ENCODE measurements at regions not wholly inside any gene's neighbourhood (a gene's known extent, or its start where the extent isn't known, plus 50 kb on each side); places are given as distances from the start of the nearest gene placed in this dataset.

- no peaks in the 10 kb centered on the region for H3K27me3 ChIP-seq (ENCODE audit: control insufficient read depth, extremely low read depth, insufficient read depth, low read length)
- no peaks in the 10 kb centered on the region for H3K79me2 ChIP-seq (ENCODE audit: control insufficient read depth, insufficient read depth, low read length)
- TF ChIP-seq EZH2 (IDR thresholded peaks at IDR 0.05; ENCODE audit: low read length) (no peak), CTCF (optimal IDR thresholded peaks at IDR 0.05 in 1 of 3, IDR thresholded peaks at IDR 0.05 in 1 of 3, conservative IDR thresholded peaks at IDR 0.05 in 1 of 3; ENCODE audit: extremely low read depth in 1 of 3, insufficient read depth in 2 of 3, low read length in 3 of 3) (no peak)
- H3K9me3 ChIP-seq (ENCODE audit: control insufficient read depth, low read depth, low read length): peaks cover 2% of the 10 kb centered on the region
- H3K4me2 ChIP-seq (ENCODE audit: control insufficient read depth, extremely low read depth, insufficient read depth, low read depth, low read length): no peak overlapping the region
- no peaks in the 10 kb centered on the region for H3K4me1 ChIP-seq (ENCODE audit: control insufficient read depth, extremely low read depth, insufficient read depth, low read length)
- no peak overlapping the region for H2AFZ ChIP-seq (ENCODE audit: control insufficient read depth, low read length)
- H3K9ac ChIP-seq (ENCODE audit: control insufficient read depth, extremely low read depth, insufficient read depth, low read length): no peak overlapping the region
- FAIRE-seq (no peak), DNase-seq (ENCODE audit: low read depth, low spot score) (no peak)
- no peaks in the 10 kb centered on the region for H3K9me1 ChIP-seq (ENCODE audit: control insufficient read depth, extremely low read depth, insufficient read depth, low read length)
- no peak overlapping the region for H3K27ac ChIP-seq (ENCODE audit: control insufficient read depth, insufficient read depth, low read length)
- no peaks in the 10 kb centered on the region for H4K20me1 ChIP-seq (ENCODE audit: control insufficient read depth, extremely low read depth, insufficient read depth, low read length)
- H3K36me3 ChIP-seq (ENCODE audit: control insufficient read depth in 2 of 2, extremely low read depth in 1 of 2, insufficient read depth in 2 of 2, low read length in 2 of 2): no peaks in the 10 kb centered on the region
- dilution Hi-C loops (cut with MboI; ENCODE audit: extremely low pct_ligation_motif_present, low sequenced_read_pairs): no loop called here
- no peak overlapping the region for H3K4me3 ChIP-seq (ENCODE audit: control insufficient read depth in 2 of 3, extremely low read depth in 1 of 3, insufficient read depth in 2 of 3, low read depth in 1 of 3, low read length in 3 of 3)
Observed at GRCh38 chr20:23264545-23264944, 86.0 kb upstream of the NXT1 start.

- dilution Hi-C loops (cut with MboI; ENCODE audit: extremely low pct_ligation_motif_present, low sequenced_read_pairs): no loop called here
- Histone ChIP-seq H3K4me2 (ENCODE audit: control insufficient read depth, extremely low read depth, insufficient read depth, low read depth, low read length) (no peak overlapping the region), H3K9ac (ENCODE audit: control insufficient read depth, extremely low read depth, insufficient read depth, low read length) (no peak overlapping the region), H3K79me2 (ENCODE audit: control insufficient read depth, insufficient read depth, low read length) (no peaks in the 10 kb centered on the region), H3K36me3 (ENCODE audit: control insufficient read depth in 2 of 2, extremely low read depth in 1 of 2, insufficient read depth in 2 of 2, low read length in 2 of 2) (no peaks in the 10 kb centered on the region), H4K20me1 (ENCODE audit: control insufficient read depth, extremely low read depth, insufficient read depth, low read length) (no peaks in the 10 kb centered on the region), H3K9me3 (ENCODE audit: control insufficient read depth, low read depth, low read length) (peaks cover 2% of the 10 kb centered on the region), H3K4me3 (ENCODE audit: control insufficient read depth in 2 of 3, extremely low read depth in 1 of 3, insufficient read depth in 2 of 3, low read depth in 1 of 3, low read length in 3 of 3) (no peak overlapping the region), H3K9me1 (ENCODE audit: control insufficient read depth, extremely low read depth, insufficient read depth, low read length) (no peaks in the 10 kb centered on the region), H3K27ac (ENCODE audit: control insufficient read depth, insufficient read depth, low read length) (no peak overlapping the region), H3K4me1 (ENCODE audit: control insufficient read depth, extremely low read depth, insufficient read depth, low read length) (peaks cover 31% of the 10 kb centered on the region), H2AFZ (ENCODE audit: control insufficient read depth, low read length) (no peak overlapping the region), H3K27me3 (ENCODE audit: control insufficient read depth, extremely low read depth, insufficient read depth, low read length) (no peaks in the 10 kb centered on the region)
- no peak for DNase-seq (ENCODE audit: low read depth, low spot score)
- FAIRE-seq: no peak
- no peak for TF ChIP-seq CTCF (optimal IDR thresholded peaks at IDR 0.05 in 1 of 3, IDR thresholded peaks at IDR 0.05 in 1 of 3, conservative IDR thresholded peaks at IDR 0.05 in 1 of 3; ENCODE audit: extremely low read depth in 1 of 3, insufficient read depth in 2 of 3, low read length in 3 of 3)
- no peak for TF ChIP-seq EZH2 (IDR thresholded peaks at IDR 0.05; ENCODE audit: low read length)
Observed at GRCh38 chr20:23260181-23260840, 90.3 kb upstream of the NXT1 start.

Measured in keratinocyte (primary cell).